GM12873 (cell line): ENCODE measurements at regions not wholly inside any gene's neighbourhood (a gene's known extent, or its start where the extent isn't known, plus 50 kb on each side); places are given as distances from the start of the nearest gene placed in this dataset.

Experiments
- CTCF ChIP-seq: IDR thresholded peaks from 2 replicates; pipeline ENCODE4 v1.5.1; 2012; ENCODE audit warnings: low read depth, mild to moderate bottlenecking, moderate library complexity, low read length, control low read depth; ENCODE audit not compliant: insufficient read depth; ENCODE audit errors: missing control alignments

- no peak for TF ChIP-seq CTCF
Observed at GRCh38 chr5:40437452-40437861, 242.3 kb upstream of the PTGER4 start.

- no peak for TF ChIP-seq CTCF
Observed at GRCh38 chr5:40436535-40437237, 243.0 kb upstream of the PTGER4 start.

- no peak for TF ChIP-seq CTCF
Observed at GRCh38 chr5:40432836-40433235, 246.9 kb upstream of the PTGER4 start.

- no peak for TF ChIP-seq CTCF
Observed at GRCh38 chr5:40431734-40432133, 248.0 kb upstream of the PTGER4 start.

GRCh38 chr5:40430101-40430710, 249.5 kb upstream of the PTGER4 start:
- no peak for TF ChIP-seq CTCF

- no peak for TF ChIP-seq CTCF
Observed at GRCh38 chr5:40429258-40430100, 250.2 kb upstream of the PTGER4 start.

- no peak for TF ChIP-seq CTCF
Observed at GRCh38 chr5:40428815-40429214, 250.9 kb upstream of the PTGER4 start.
